Omental fat pad (tissue), 3 donors: ENCODE measurements at regions not wholly inside any gene's neighbourhood (a gene's known extent, or its start where the extent isn't known, plus 50 kb on each side); places are given as distances from the start of the nearest gene placed in this dataset.

Experiments
- ATAC-seq: fragments of 150-250 bp; one replicate; pipeline ENCODE4 v1.9.1; 2016; ENCODE audit warnings: mild to moderate bottlenecking, moderate library complexity; ENCODE audit not compliant: low FRiP score
- DNase-seq: peaks from one replicate; pipeline ENCODE4 v3.0.0-alpha.2; 2019; ENCODE audit warnings: low spot score
- TF ChIP-seq, protein P1 (sequence below), 3 donors: fragments of 450-650 bp; IDR thresholded peaks; one replicate each; pipeline ENCODE4 v1.5.1; 2016 to 2017; ENCODE audit warnings: antibody characterized with exemption in 3 of 3, mild to moderate bottlenecking in 3 of 3, moderate library complexity in 2 of 3

DNA sequence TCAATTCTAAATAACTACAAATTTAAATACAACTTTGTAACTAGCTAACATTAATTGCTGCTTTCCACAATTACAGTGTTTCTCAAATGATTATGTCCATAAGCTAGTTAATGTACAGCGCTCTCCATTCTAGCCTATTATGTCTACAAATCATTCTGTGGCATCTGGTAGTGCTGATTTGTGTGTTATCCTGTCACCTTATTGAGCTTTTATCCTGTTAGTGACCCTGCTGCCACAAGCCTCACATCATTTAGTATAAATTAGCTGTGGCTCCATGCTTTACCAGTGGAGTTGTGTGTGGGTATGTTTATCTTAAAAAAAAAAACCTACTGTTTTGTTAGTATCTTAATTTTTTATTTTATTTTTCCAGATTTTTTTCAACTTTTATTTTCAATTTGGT lies 112.6 kb upstream of the PJA2 start:
- DNase-seq, result no peak
- ATAC-seq, result no peak
- TF ChIP-seq, protein P1, sequence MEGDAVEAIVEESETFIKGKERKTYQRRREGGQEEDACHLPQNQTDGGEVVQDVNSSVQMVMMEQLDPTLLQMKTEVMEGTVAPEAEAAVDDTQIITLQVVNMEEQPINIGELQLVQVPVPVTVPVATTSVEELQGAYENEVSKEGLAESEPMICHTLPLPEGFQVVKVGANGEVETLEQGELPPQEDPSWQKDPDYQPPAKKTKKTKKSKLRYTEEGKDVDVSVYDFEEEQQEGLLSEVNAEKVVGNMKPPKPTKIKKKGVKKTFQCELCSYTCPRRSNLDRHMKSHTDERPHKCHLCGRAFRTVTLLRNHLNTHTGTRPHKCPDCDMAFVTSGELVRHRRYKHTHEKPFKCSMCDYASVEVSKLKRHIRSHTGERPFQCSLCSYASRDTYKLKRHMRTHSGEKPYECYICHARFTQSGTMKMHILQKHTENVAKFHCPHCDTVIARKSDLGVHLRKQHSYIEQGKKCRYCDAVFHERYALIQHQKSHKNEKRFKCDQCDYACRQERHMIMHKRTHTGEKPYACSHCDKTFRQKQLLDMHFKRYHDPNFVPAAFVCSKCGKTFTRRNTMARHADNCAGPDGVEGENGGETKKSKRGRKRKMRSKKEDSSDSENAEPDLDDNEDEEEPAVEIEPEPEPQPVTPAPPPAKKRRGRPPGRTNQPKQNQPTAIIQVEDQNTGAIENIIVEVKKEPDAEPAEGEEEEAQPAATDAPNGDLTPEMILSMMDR (IDR thresholded peaks at IDR 0.05), result no peak

DNA sequence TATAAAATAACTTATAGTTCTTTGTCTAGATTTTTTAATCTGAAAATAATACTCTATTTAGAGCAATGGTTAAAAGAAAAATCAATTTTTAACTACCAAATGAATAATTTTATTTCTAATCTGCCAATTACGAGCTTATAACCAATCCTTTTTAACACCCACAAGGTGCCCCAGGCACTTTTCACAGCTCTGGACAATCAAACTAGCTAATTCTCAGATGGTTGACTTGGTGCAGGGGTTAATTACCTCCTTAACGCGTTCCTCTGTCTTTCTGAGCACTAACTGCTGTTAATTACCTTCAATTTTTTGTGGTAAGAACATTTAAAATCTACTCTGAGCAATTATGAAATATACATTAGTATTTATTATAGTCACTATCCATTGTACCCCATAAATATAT lies 109.6 kb upstream of the PJA2 start:
- TF ChIP-seq, protein P1 (IDR thresholded peaks at IDR 0.05), result no peak
- no peak for ATAC-seq

GRCh38 chr5:109516390-109516789 lies 106.6 kb upstream of the PJA2 start:
- ATAC-seq (no peak), DNase-seq (no peak)
- TF ChIP-seq, protein P1 (IDR thresholded peaks at IDR 0.05), result no peak

More for the DNA sequence above, 109.6 kb upstream of the PJA2 start:
- DNase-seq, result no peak

GRCh38 chr5:109511980-109512734 lies 102.4 kb upstream of the PJA2 start:
- DNase-seq (no peak), ATAC-seq (no peak)
- TF ChIP-seq, protein P1 (IDR thresholded peaks at IDR 0.05), result no peak

DNA sequence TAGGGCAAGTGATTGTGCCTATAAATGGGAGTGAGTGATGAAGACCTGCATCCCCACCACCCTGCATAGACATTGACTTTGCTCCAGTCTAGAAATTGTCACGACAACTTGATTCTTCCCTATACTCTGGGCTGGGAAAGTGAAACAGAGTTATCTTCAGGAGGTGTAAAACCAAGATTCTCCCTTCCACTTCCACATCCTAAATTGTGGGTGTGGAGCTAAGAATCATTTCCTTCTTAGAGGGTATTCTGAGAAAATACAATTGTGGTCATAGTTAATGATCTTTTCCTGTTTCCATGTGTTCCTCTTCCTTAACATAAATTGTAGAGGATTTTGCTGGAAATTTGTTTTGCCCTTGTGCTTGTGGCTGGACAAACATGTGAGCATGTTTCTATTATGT lies 96.8 kb upstream of the PJA2 start:
- TF ChIP-seq, protein P1 (IDR thresholded peaks at IDR 0.05), result no peak
- no peak for DNase-seq
- ATAC-seq, result no peak

DNA sequence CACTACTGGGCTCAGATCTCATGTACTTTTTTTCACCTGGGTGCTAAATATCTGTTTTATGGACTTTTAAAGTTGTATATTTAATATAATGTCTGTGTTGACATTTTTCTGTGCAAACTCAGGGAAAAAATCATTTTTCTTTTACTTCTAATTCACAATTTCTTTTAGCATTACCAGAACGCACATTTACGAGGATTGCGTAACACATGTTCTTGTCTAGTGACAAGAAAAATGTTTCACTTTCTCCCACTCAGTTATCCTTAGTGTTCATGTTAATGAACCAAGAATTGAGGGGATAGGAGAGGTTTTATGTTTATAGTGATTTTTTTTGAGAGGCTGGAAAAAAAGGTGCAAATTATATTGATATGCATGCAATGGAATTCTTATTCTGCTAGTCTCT lies 86.3 kb upstream of the PJA2 start:
- ATAC-seq, result no peak
- TF ChIP-seq, protein P1 (IDR thresholded peaks at IDR 0.05), result no peak
- DNase-seq, result no peak

GRCh38 chr5:109487753-109488420 lies 78.1 kb upstream of the PJA2 start:
- ATAC-seq (no peak), DNase-seq (no peak)
- TF ChIP-seq, protein P1 (IDR thresholded peaks at IDR 0.05), result no peak
